ENCODE measurements at regions not wholly inside any gene's neighbourhood (a gene's known extent, or its start where the extent isn't known, plus 50 kb on each side); places are given as distances from the start of the nearest gene placed in this dataset.

DNA sequence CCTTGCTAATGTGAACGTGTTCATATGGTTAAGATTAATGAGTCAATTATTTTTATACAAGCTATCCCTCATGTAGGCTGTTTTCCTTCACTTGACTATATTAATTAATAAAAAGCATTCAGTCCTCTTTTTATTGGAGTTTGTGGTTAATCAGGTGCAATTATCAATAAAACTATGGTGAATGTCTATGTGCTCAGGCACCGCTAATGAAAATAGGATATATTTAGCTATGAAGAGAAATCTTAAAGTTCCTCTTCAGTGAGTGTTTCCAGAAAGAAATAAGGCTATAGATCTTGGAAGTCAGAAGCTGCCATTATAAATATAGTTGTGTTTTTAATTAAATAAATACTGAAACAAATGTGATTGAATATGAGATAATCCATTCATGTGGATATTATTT is 422.1 kb downstream of the DMAC1 start:
- Mint-ChIP-seq H3K4me3 (no peak overlapping the region), H3K9me3 (peaks cover 0 to 6% (median 0%) of the 10 kb centered on the region in 7 donors), H3K4me1 (no peaks in the 10 kb centered on the region), H3K27ac (no peak overlapping the region), H3K27me3 (peaks cover 0 to 17% (median 4%) of the 10 kb centered on the region in 3 donors), H3K36me3 (no peaks in the 10 kb centered on the region)
- no peak for ATAC-seq (ENCODE audit: low read depth in 2 of 2)
- no peak for DNase-seq

DNA sequence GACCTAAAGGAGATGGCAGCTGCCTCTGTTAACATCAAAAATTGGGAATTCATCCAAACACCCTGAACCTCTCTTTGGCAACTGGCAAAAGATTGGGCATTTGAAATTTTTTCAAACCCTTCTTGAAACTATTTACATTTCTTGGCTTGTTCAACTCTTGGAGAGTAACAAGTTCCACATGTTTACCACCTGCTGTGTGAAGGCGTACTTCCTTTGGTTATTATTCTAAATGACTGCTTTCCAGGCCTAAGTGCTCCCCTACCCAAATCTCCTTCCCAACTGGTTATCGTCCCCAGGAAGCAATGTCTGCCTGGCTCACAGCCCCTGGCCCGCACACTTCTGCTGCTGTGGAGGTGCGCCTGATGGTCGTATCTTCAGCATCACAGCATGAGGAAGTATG is 422.7 kb downstream of the DMAC1 start:
- H3K27me3 Mint-ChIP-seq = peaks cover 0 to 17% (median 4%) of the 10 kb centered on the region in 3 donors
- DNase-seq (no peak), ATAC-seq (ENCODE audit: low read depth in 2 of 2) (no peak)
- H3K9me3 Mint-ChIP-seq = peaks cover 0 to 6% (median 0%) of the 10 kb centered on the region in 7 donors
- H3K4me3 Mint-ChIP-seq = no peak overlapping the region
- H3K27ac Mint-ChIP-seq = no peak overlapping the region
- no peaks in the 10 kb centered on the region for H3K36me3 Mint-ChIP-seq
- H3K4me1 Mint-ChIP-seq = no peaks in the 10 kb centered on the region

DNA sequence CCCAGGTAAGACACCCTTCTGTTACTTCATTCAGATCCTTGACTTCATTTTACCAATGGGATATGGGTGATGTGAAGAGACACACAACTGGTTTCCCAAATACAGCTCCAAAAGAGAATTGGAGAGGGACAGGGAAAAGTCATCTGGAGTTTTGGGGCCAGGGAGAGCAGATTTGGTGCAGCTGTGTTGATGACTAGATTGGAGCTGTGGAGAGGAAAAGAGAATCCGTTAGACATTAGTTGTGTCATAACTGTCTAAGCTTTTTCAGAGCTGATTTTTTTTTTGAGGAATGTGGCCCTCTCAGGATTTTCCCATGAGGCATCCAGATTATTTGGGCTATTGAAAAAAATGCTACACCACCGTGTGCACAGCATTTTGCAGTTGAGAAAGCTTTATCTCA is 423.4 kb downstream of the DMAC1 start:
- no peak overlapping the region for H3K27ac Mint-ChIP-seq
- H3K4me3 Mint-ChIP-seq = no peak overlapping the region
- peaks cover 0 to 17% (median 4%) of the 10 kb centered on the region in 3 donors for H3K27me3 Mint-ChIP-seq
- ATAC-seq (ENCODE audit: low read depth in 2 of 2) = no peak
- DNase-seq = no peak
- peaks cover 0 to 6% (median 0%) of the 10 kb centered on the region in 7 donors for H3K9me3 Mint-ChIP-seq
- no peaks in the 10 kb centered on the region for H3K4me1 Mint-ChIP-seq
- H3K36me3 Mint-ChIP-seq = no peaks in the 10 kb centered on the region

- Mint-ChIP-seq H3K9me3 (peaks cover 0 to 6% (median 0%) of the 10 kb centered on the region in 7 donors), H3K27me3 (peaks cover 0 to 17% (median 4%) of the 10 kb centered on the region in 3 donors), H3K27ac (no peak overlapping the region), H3K4me3 (no peak overlapping the region), H3K36me3 (no peaks in the 10 kb centered on the region), H3K4me1 (no peaks in the 10 kb centered on the region)
- ATAC-seq (ENCODE audit: low read depth in 2 of 2) (no peak), DNase-seq (no peak)
These were observed 424.5 kb downstream of the DMAC1 start for GRCh38 chr9:7375013-7375511.

GRCh38 chr9:7370988-7371387 is 428.6 kb downstream of the DMAC1 start:
- no peaks in the 10 kb centered on the region for H3K4me1 Mint-ChIP-seq
- no peak overlapping the region for H3K4me3 Mint-ChIP-seq
- no peak overlapping the region for H3K27ac Mint-ChIP-seq
- peaks cover 0 to 2% (median 0%) of the 10 kb centered on the region in 3 donors for H3K27me3 Mint-ChIP-seq
- ATAC-seq (ENCODE audit: low read depth in 2 of 2) (no peak), DNase-seq (no peak)
- H3K9me3 Mint-ChIP-seq = peaks cover 0 to 2% (median 0%) of the 10 kb centered on the region in 7 donors
- H3K36me3 Mint-ChIP-seq = no peaks in the 10 kb centered on the region

DNA sequence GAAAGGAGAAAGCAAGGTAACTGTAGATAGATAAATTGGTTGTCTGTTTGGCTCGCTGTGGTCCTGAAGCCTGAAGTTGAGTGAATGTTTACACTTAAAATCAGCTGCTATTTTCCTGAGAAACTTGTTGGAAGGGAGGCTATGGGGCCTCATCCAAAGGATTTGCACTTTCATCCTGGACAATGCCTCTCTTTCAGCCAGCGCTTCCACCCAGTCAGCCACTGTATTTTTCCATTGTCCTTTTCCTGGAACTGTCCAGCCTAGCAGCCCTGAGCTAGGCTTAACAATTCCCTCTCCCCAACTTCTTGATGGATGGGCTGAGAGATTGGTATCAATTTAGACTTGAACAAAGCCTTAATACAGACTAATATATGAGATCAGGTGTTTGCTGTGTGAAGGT is 429.2 kb downstream of the DMAC1 start:
- no peaks in the 10 kb centered on the region for H3K4me1 Mint-ChIP-seq
- H3K4me3 Mint-ChIP-seq = no peak overlapping the region
- no peaks in the 10 kb centered on the region for H3K9me3 Mint-ChIP-seq
- H3K27ac Mint-ChIP-seq = no peak overlapping the region
- no peak for DNase-seq
- no peaks in the 10 kb centered on the region for H3K27me3 Mint-ChIP-seq
- no peak for ATAC-seq (ENCODE audit: low read depth in 2 of 2)
- no peaks in the 10 kb centered on the region for H3K36me3 Mint-ChIP-seq

DNA sequence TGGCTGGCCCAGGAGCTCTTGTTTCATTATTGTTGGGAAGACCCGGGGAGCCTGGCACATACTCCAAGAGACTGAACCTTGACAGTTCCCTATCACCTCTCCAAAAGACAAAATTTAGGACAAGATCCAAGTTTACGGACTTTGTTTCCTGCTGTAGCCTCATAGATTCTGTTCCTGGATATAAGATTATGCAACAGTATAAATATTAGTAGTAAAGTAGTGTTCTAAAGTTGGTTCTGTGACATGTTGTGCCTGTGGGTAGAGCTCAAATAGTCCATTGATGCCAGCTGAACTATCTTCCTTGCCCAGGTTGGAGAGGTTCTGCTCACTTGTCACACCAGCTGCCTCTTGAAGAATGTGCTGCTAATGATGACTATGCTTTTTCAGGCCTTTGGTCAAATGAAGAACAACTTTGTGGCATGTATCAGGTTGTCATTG is 430.2 kb downstream of the DMAC1 start:
- H3K27ac Mint-ChIP-seq = no peak overlapping the region
- H3K4me3 Mint-ChIP-seq = no peak overlapping the region
- ATAC-seq (ENCODE audit: low read depth in 2 of 2) (no peak), DNase-seq (no peak)
- H3K27me3 Mint-ChIP-seq = no peaks in the 10 kb centered on the region
- no peaks in the 10 kb centered on the region for H3K36me3 Mint-ChIP-seq
- no peaks in the 10 kb centered on the region for H3K4me1 Mint-ChIP-seq
- H3K9me3 Mint-ChIP-seq = no peaks in the 10 kb centered on the region

DNA sequence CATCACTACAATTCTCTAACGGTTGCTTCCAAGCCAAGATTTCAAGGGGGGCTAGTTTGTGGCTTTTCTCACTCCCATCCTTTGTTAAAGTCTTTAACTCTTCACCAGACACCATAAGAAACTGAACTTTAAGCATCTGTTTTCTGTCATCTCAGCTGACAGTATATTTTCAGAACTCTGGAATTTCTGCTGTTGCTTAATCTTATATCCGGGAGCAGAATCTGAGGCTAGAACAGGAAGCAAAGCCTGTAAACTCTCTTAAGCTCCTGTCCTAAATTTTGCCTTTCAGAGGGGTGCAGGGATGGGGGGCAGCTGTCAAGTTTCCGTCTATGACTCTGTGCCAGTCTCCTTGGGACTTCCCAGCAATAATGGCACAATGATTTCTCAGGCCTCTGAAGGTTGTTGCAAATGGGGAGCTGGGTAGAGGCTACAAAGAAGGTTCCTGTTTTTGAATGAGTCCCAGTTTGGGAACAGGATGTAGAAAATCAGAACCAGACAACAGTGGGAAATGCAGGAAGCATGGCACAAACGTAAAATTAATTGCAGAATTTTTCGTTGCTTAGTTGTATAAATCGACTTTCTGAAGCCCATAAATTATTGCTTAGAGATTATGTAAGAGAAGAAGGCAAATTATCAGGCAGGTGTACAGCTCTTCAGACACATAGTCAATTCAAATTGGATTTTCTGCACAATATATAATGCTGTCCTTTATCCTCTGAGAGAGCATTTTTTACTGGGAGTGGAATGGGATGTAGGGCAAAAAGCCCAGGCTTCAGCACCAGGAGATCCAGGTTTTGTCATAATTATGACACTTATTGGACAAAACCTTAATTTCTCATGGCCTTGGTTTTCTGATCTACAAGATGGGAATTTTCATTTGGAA is 430.9 kb downstream of the DMAC1 start:
- Mint-ChIP-seq H3K36me3 (no peaks in the 10 kb centered on the region), H3K9me3 (no peaks in the 10 kb centered on the region), H3K4me1 (no peaks in the 10 kb centered on the region), H3K27ac (no peak overlapping the region), H3K4me3 (no peak overlapping the region), H3K27me3 (no peaks in the 10 kb centered on the region)
- DNase-seq = no peak
- no peak for ATAC-seq (ENCODE audit: low read depth in 2 of 2)

DNA sequence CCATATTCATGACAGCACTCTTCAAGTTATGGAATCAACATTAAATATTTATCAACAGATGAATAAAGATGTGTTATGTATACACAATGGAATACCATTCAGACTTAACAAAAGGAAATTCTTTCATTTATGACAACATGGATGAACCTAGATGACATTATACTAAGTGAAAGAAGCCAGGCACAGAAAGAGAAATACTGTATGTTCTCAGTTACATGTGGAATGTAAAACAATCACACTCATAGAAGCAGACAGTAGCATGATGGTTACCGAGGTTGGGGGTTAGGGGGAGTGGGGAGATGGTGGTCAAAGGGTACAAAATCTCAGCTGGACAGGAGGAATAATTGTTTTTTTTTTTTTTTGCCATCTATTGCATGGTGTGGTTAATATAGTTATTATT is 431.9 kb downstream of the DMAC1 start:
- Mint-ChIP-seq H3K4me1 (no peaks in the 10 kb centered on the region), H3K27me3 (no peaks in the 10 kb centered on the region), H3K9me3 (no peaks in the 10 kb centered on the region), H3K36me3 (no peaks in the 10 kb centered on the region), H3K27ac (peak overlapping the region in 1 of 6 donors; percentile 2), H3K4me3 (no peak overlapping the region)
- DNase-seq = no peak
- ATAC-seq (ENCODE audit: low read depth in 2 of 2) = no peak

- Mint-ChIP-seq H3K4me1 (no peaks in the 10 kb centered on the region), H3K36me3 (no peaks in the 10 kb centered on the region), H3K27ac (no peak overlapping the region), H3K27me3 (no peaks in the 10 kb centered on the region), H3K4me3 (no peak overlapping the region), H3K9me3 (no peaks in the 10 kb centered on the region)
- ATAC-seq (ENCODE audit: low read depth in 2 of 2) (no peak), DNase-seq (no peak)
These were observed 433.5 kb downstream of the DMAC1 start for GRCh38 chr9:7366121-7366520.

GRCh38 chr9:7363777-7364477 is 435.7 kb downstream of the DMAC1 start:
- H3K27ac Mint-ChIP-seq = peak overlapping the region in 1 of 6 donors; percentile 60
- H3K4me1 Mint-ChIP-seq = no peaks in the 10 kb centered on the region
- H3K4me3 Mint-ChIP-seq = no peak overlapping the region
- H3K36me3 Mint-ChIP-seq = no peaks in the 10 kb centered on the region
- no peaks in the 10 kb centered on the region for H3K9me3 Mint-ChIP-seq
- no peak for DNase-seq
- no peak for ATAC-seq (ENCODE audit: low read depth in 2 of 2)
- H3K27me3 Mint-ChIP-seq = peaks cover 0 to 5% (median 0%) of the 10 kb centered on the region in 3 donors

DNA sequence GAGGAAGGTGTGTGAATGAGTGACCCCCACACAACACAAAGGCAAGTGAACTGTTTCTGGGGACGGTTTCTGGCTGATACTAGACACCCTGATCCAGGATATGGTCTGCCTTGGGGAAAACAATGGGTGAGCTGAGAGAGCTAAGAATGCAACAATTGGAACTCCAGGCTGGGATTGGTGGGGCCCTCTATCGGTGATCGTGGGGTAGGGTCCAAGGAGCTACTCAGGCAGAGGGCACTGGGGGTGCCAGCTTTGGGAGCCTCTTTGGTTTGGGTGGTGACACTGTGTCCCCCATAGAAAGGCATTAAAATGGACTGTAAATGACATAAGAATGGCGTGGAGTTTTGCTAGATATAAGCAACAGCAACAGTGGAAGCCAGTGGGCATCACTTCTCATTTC is 439.1 kb downstream of the DMAC1 start:
- no peak for DNase-seq
- no peak overlapping the region for H3K4me3 Mint-ChIP-seq
- no peak for ATAC-seq (ENCODE audit: low read depth in 2 of 2)
- peaks cover 0 to 14% (median 10%) of the 10 kb centered on the region in 3 donors for H3K27me3 Mint-ChIP-seq
- H3K27ac Mint-ChIP-seq = no peak overlapping the region
- H3K36me3 Mint-ChIP-seq = no peaks in the 10 kb centered on the region
- no peaks in the 10 kb centered on the region for H3K9me3 Mint-ChIP-seq
- H3K4me1 Mint-ChIP-seq = no peaks in the 10 kb centered on the region

- Mint-ChIP-seq H3K36me3 (peaks cover 0 to 5% of the 10 kb centered on the region in 2 donors), H3K27me3 (peaks cover 0 to 22% (median 14%) of the 10 kb centered on the region in 3 donors), H3K4me3 (no peak overlapping the region), H3K9me3 (peaks cover 0 to 5% (median 0%) of the 10 kb centered on the region in 7 donors), H3K27ac (no peak overlapping the region), H3K4me1 (no peaks in the 10 kb centered on the region)
- DNase-seq = no peak
- no peak for ATAC-seq (ENCODE audit: low read depth in 2 of 2)
These were observed 440.7 kb downstream of the DMAC1 start for GRCh38 chr9:7358876-7359275.

DNA sequence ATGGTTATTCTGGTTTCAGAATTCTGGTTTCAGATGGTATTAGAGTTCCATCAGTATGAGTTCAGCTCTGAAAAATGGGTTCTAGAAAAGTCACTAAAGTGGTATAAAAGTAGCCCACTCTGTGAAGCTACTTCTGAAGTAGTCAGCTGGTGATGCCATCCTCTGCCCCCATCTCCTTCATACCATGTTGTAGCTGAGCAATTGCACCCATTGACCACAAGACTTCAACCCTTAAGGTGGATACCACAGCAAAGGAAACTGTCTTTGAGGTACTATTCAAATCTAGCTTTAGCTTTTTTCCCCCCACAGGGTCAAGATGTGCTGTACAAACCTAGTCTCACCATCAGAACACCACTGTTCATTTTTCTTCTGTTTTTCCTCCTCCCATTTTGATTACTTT is 444.9 kb downstream of the DMAC1 start:
- DNase-seq = no peak
- no peak for ATAC-seq (ENCODE audit: low read depth in 2 of 2)
- Mint-ChIP-seq H3K27me3 (peaks cover 0 to 36% (median 14%) of the 10 kb centered on the region in 3 donors), H3K4me3 (no peak overlapping the region), H3K36me3 (peaks cover 0 to 5% of the 10 kb centered on the region in 2 donors), H3K4me1 (no peaks in the 10 kb centered on the region), H3K27ac (no peak overlapping the region), H3K9me3 (peaks cover 0 to 10% (median 3%) of the 10 kb centered on the region in 7 donors)

Data from naive B cell (primary cell).